IMR-90 (cell line): ENCODE measurements at regions not wholly inside any gene's neighbourhood (a gene's known extent, or its start where the extent isn't known, plus 50 kb on each side); places are given as distances from the start of the nearest gene placed in this dataset.
A peak's percentile ranks its signal among the peaks of the same experiment; 100 is the strongest.

ENCODE experiments used
- ATAC-seq: fragments of 200-7000 bp; cut with Tn5 transposase; 2 replicates; pipeline ENCODE4 v1.9.1; 2020; ENCODE audit warnings: low read depth, mild to moderate bottlenecking, moderate library complexity
- BruUV-seq: library from RNA; stranded (reverse); fragments of 400-500 nt; replicated peaks from 2 replicates; lab custom pipeline; 2021; lab: Mats Ljungman, UMichigan
- CTCF ChIA-PET: fragments of 300-600 bp; formaldehyde crosslinking; extraction: SDS; loops from one replicate; lab custom pipeline; 2021; ENCODE audit warnings: antibody characterized with exemption; lab: Yijun Ruan, JAX
- POLR2A ChIA-PET: fragments of 300-600 bp; sonication (Branson Sonifier 250); formaldehyde crosslinking; loops from one replicate; lab custom pipeline; 2022; ENCODE audit warnings: antibody characterized with exemption; ENCODE audit not compliant: unreplicated experiment; lab: Charles Lee
- DNase-seq: peaks from one replicate; pipeline ENCODE4 v3.0.0; 2013
- H2AFZ ChIP-seq: replicated peaks from 2 replicates; pipeline ENCODE3; 2013; ENCODE audit warnings: low read length, mild to moderate bottlenecking; ENCODE audit not compliant: poor library complexity
- H2AK5ac ChIP-seq: 2 replicates; pipeline ENCODE4 v1.6.1; 2013; ENCODE audit warnings: low read depth, low read length, inconsistent platforms
- H2AK9ac ChIP-seq: replicated peaks from 2 replicates; pipeline ENCODE3; 2013; ENCODE audit warnings: mild to moderate bottlenecking, low read depth, low read length, moderate library complexity; ENCODE audit not compliant: poor library complexity
- H2BK120ac ChIP-seq: 2 replicates; pipeline ENCODE4 v1.6.1; 2013; ENCODE audit warnings: low read depth, low read length, inconsistent platforms
- H2BK15ac ChIP-seq: 3 replicates; pipeline ENCODE4 v1.6.1; 2013; ENCODE audit warnings: low read depth, low read length, inconsistent platforms
- H2BK20ac ChIP-seq: 2 replicates; pipeline ENCODE4 v1.6.1; 2013; ENCODE audit warnings: low read depth, mild to moderate bottlenecking, inconsistent platforms, low read length, moderate library complexity
- H2BK5ac ChIP-seq: 2 replicates; pipeline ENCODE4 v1.6.1; 2013; ENCODE audit warnings: mild to moderate bottlenecking, low read depth, low read length, inconsistent platforms; ENCODE audit not compliant: poor library complexity, severe bottlenecking
- H3K14ac ChIP-seq: replicated peaks from 2 replicates; pipeline ENCODE4 v1.6.1; 2013; ENCODE audit warnings: low read depth, low read length, inconsistent platforms
- H3K18ac ChIP-seq: 2 replicates; pipeline ENCODE4 v1.6.1; 2013; ENCODE audit warnings: low read depth, low read length, control low read depth
- H3K23ac ChIP-seq: 2 replicates; pipeline ENCODE4 v1.6.1; 2013; ENCODE audit warnings: low read depth, low read length, inconsistent platforms
- H3K27ac ChIP-seq: 2 replicates; pipeline ENCODE4 v1.5.1; 2013; ENCODE audit warnings: mild to moderate bottlenecking, control low read depth, low read length; ENCODE audit not compliant: insufficient read depth
- H3K27me3 ChIP-seq: 2 replicates; pipeline ENCODE4 v1.6.1; 2013; ENCODE audit warnings: low read length; ENCODE audit not compliant: control insufficient read depth, insufficient read depth
- H3K36me3 ChIP-seq: 2 replicates; pipeline ENCODE4 v1.6.1; 2013; ENCODE audit warnings: low read length, mixed read lengths; ENCODE audit not compliant: control insufficient read depth, insufficient read depth
- H3K4ac ChIP-seq: 2 replicates; pipeline ENCODE4 v1.6.1; 2013; ENCODE audit warnings: low read depth, low read length, inconsistent platforms
- H3K4me1 ChIP-seq: 2 replicates; pipeline ENCODE4 v1.6.1; 2013; ENCODE audit warnings: low read length, mixed read lengths; ENCODE audit not compliant: control insufficient read depth, insufficient read depth
- H3K4me2 ChIP-seq: 2 replicates; pipeline ENCODE4 v1.6.1; 2013; ENCODE audit warnings: low read depth, mild to moderate bottlenecking, control low read depth, low read length, moderate library complexity
- H3K4me3 ChIP-seq: 2 replicates; pipeline ENCODE4 v1.5.1; 2013; ENCODE audit warnings: low read depth, mild to moderate bottlenecking, control low read depth, low read length, moderate library complexity; ENCODE audit not compliant: insufficient read depth
- H3K56ac ChIP-seq: 2 replicates; pipeline ENCODE4 v1.6.1; 2013; ENCODE audit warnings: low read length, inconsistent platforms; ENCODE audit not compliant: insufficient read depth; ENCODE audit errors: extremely low read depth
- H3K79me1 ChIP-seq, 2 experiments: 2 replicates each; pipeline ENCODE4 v1.6.1; 2013; ENCODE audit warnings: low read length in 2 of 2, inconsistent platforms in 1 of 2, low read depth in 1 of 2
- H3K9ac ChIP-seq: 2 replicates; pipeline ENCODE4 v1.6.1; 2013; ENCODE audit warnings: low read depth, low read length, control low read depth
- H3K9me1 ChIP-seq: 2 replicates; pipeline ENCODE4 v1.6.1; 2013; ENCODE audit warnings: low read length, inconsistent platforms; ENCODE audit not compliant: insufficient read depth
- H3K9me3 ChIP-seq: 2 replicates; pipeline ENCODE4 v1.6.1; 2013; ENCODE audit warnings: low read length; ENCODE audit not compliant: control insufficient read depth, insufficient read depth
- H4K20me1 ChIP-seq: 2 replicates; pipeline ENCODE4 v1.6.1; 2013; ENCODE audit warnings: low read length, inconsistent platforms; ENCODE audit not compliant: insufficient read depth
- H4K5ac ChIP-seq: 2 replicates; pipeline ENCODE4 v1.6.1; 2013; ENCODE audit warnings: mild to moderate bottlenecking, low read depth, low read length, control low read depth
- H4K8ac ChIP-seq, 2 experiments: 2 replicates each; pipeline ENCODE4 v1.6.1; 2013; ENCODE audit warnings: low read depth in 2 of 2, low read length in 2 of 2, control low read depth in 1 of 2, inconsistent platforms in 1 of 2
- H4K91ac ChIP-seq: 2 replicates; pipeline ENCODE4 v1.6.1; 2013; ENCODE audit warnings: low read depth, low read length, inconsistent platforms; ENCODE audit not compliant: insufficient read depth
- BHLHE40 ChIP-seq: fragments of 150-350 bp; IDR thresholded peaks from 2 replicates; pipeline ENCODE4 v1.6.1; 2016; ENCODE audit warnings: mild to moderate bottlenecking, low read depth, low read length
- CEBPB ChIP-seq: IDR thresholded peaks from 2 replicates; pipeline ENCODE4 v1.6.1; 2012; ENCODE audit warnings: low read depth, low read length, improper control_type of control experiment
- CHD1 ChIP-seq: IDR thresholded peaks from 2 replicates; pipeline ENCODE4 v1.6.1; 2012; ENCODE audit warnings: low read depth, low read length, improper control_type of control experiment
- FOS ChIP-seq: fragments of 150-350 bp; IDR thresholded peaks from 2 replicates; pipeline ENCODE4 v1.6.1; 2016; ENCODE audit warnings: low read depth, low read length
- MAFK ChIP-seq: IDR thresholded peaks from 2 replicates; pipeline ENCODE4 v1.6.1; 2012; ENCODE audit warnings: low read depth, low read length, improper control_type of control experiment
- MAZ ChIP-seq: IDR thresholded peaks from 2 replicates; pipeline ENCODE4 v1.6.1; 2012; ENCODE audit warnings: low read depth, mild to moderate bottlenecking, low read length, improper control_type of control experiment, moderate library complexity, borderline replicate concordance
- NFE2L2 ChIP-seq: fragments of 150-350 bp; IDR thresholded peaks from 2 replicates; pipeline ENCODE4 v1.6.1; 2016; ENCODE audit warnings: low read depth, mild to moderate bottlenecking, low read length
- RCOR1 ChIP-seq: IDR thresholded peaks from 2 replicates; pipeline ENCODE4 v1.6.1; 2012; ENCODE audit warnings: mild to moderate bottlenecking, low read length, improper control_type of control experiment; ENCODE audit not compliant: insufficient replicate concordance
- RFX5 ChIP-seq: IDR thresholded peaks from 2 replicates; pipeline ENCODE4 v1.8.0; 2012; ENCODE audit warnings: low read depth, mild to moderate bottlenecking, low read length, moderate library complexity
- SMC3 ChIP-seq: fragments of 150-350 bp; IDR thresholded peaks from 2 replicates; pipeline ENCODE4 v1.6.1; 2016; ENCODE audit warnings: low read depth, mild to moderate bottlenecking, antibody characterized with exemption, low read length, moderate library complexity
- WGBS, 2 experiments: methylation state at CpG; one replicate each; pipeline versions ENCODE4 v1.1.5 to v1.1.7; 2013; ENCODE audit warnings: missing lambda C conversion rate in 2 of 2; ENCODE audit not compliant: insufficient read length in 1 of 2; ENCODE audit errors: extremely low coverage in 2 of 2; 5-methylcytosine and 5-hydroxymethylcytosine counted together
- dilution Hi-C: fragments of 300-500 bp; cut with HindIII; formaldehyde crosslinking; loops from one replicate; pipeline ENCODE4 v1.14.3; 2018; ENCODE audit warnings: low sequenced_read_pairs; ENCODE audit not compliant: unreplicated experiment
- in situ Hi-C: fragments of 300-500 bp; cut with MboI; formaldehyde crosslinking; loops from 3 replicates; pipeline ENCODE4 v1.14.3; 2019; ENCODE audit warnings: low sequenced_read_pairs, inconsistent platforms, mixed read lengths
- intact Hi-C: fragments of 100-400 bp; cut with micrococcal nuclease; formaldehyde crosslinking; loops from 2 replicates; pipeline ENCODE4 v1.10.0; 2022
- TF ChIP-seq, protein P1 (sequence below): conservative IDR thresholded peaks from 2 replicates; pipeline ENCODE4 v1.5.1; 2012; ENCODE audit warnings: mild to moderate bottlenecking, low read depth, low read length, improper control_type of control experiment
- TF ChIP-seq, protein P2 (sequence below): fragments of 150-350 bp; IDR thresholded peaks from 2 replicates; pipeline ENCODE4 v1.6.1; 2017; ENCODE audit warnings: mild to moderate bottlenecking, antibody characterized with exemption, low read length, low read depth
- TF ChIP-seq, protein P3 (sequence below): fragments of 150-350 bp; IDR thresholded peaks from 2 replicates; pipeline ENCODE4 v1.6.1; 2016; ENCODE audit warnings: low read depth, mild to moderate bottlenecking, low read length, moderate library complexity, borderline replicate concordance

GRCh38 chr2:217055624-217056023 lies 195.8 kb upstream of the TNP1 start:
- H2BK5ac ChIP-seq, result no peak overlapping the region
- WGBS, 2 experiments, result 80% methylated on average over 1 of the region's 1 CpG; no CpG with 5 or more reads in 1 of the 2 experiments
- CTCF ChIA-PET, result no interaction called here
- POLR2A ChIA-PET, result no interaction called here
- intact Hi-C loops, result no loop called here
- peaks cover 4% of the 10 kb centered on the region; the same call in 1 of the 2 replicates for H3K9me1 ChIP-seq
- H3K18ac ChIP-seq, result no peak overlapping the region
- peaks cover 3% of the 10 kb centered on the region for H3K4me1 ChIP-seq
- H2BK20ac ChIP-seq, result peak overlapping the region; percentile 43; the same call in 1 of the 2 replicates
- ATAC-seq (no peak), DNase-seq (no peak)
- no peaks in the 10 kb centered on the region for H3K79me1 ChIP-seq
- in situ Hi-C loops, result loop anchor here (10.0 kb wide), 1 partner anchor 361 kb away; the partner anchor contains the start of gene IGFBP5
- no TSS peak for BruUV-seq
- H3K14ac ChIP-seq, result no peak overlapping the region
- H4K91ac ChIP-seq, result no peak overlapping the region
- dilution Hi-C loops, result no loop called here
- no peak overlapping the region for H4K5ac ChIP-seq
- H3K27me3 ChIP-seq, result no peaks in the 10 kb centered on the region
- no peak overlapping the region for H3K4ac ChIP-seq
- TF ChIP-seq CEBPB (no peak), MAZ (no peak), NFE2L2 (no peak), RCOR1 (no peak), BHLHE40 (no peak), CHD1 (no peak), FOS (no peak), SMC3 (no peak), RFX5 (no peak), MAFK (no peak)
- TF ChIP-seq, protein P1, sequence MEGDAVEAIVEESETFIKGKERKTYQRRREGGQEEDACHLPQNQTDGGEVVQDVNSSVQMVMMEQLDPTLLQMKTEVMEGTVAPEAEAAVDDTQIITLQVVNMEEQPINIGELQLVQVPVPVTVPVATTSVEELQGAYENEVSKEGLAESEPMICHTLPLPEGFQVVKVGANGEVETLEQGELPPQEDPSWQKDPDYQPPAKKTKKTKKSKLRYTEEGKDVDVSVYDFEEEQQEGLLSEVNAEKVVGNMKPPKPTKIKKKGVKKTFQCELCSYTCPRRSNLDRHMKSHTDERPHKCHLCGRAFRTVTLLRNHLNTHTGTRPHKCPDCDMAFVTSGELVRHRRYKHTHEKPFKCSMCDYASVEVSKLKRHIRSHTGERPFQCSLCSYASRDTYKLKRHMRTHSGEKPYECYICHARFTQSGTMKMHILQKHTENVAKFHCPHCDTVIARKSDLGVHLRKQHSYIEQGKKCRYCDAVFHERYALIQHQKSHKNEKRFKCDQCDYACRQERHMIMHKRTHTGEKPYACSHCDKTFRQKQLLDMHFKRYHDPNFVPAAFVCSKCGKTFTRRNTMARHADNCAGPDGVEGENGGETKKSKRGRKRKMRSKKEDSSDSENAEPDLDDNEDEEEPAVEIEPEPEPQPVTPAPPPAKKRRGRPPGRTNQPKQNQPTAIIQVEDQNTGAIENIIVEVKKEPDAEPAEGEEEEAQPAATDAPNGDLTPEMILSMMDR, result no peak
- TF ChIP-seq, protein P2, sequence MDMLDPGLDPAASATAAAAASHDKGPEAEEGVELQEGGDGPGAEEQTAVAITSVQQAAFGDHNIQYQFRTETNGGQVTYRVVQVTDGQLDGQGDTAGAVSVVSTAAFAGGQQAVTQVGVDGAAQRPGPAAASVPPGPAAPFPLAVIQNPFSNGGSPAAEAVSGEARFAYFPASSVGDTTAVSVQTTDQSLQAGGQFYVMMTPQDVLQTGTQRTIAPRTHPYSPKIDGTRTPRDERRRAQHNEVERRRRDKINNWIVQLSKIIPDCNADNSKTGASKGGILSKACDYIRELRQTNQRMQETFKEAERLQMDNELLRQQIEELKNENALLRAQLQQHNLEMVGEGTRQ, result no peak
- TF ChIP-seq, protein P3, sequence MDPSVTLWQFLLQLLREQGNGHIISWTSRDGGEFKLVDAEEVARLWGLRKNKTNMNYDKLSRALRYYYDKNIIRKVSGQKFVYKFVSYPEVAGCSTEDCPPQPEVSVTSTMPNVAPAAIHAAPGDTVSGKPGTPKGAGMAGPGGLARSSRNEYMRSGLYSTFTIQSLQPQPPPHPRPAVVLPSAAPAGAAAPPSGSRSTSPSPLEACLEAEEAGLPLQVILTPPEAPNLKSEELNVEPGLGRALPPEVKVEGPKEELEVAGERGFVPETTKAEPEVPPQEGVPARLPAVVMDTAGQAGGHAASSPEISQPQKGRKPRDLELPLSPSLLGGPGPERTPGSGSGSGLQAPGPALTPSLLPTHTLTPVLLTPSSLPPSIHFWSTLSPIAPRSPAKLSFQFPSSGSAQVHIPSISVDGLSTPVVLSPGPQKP, result no peak
- no peaks in the 10 kb centered on the region for H3K9me3 ChIP-seq
- no peak overlapping the region for H3K9ac ChIP-seq
- no peak overlapping the region for H4K8ac ChIP-seq
- no peak overlapping the region for H2AK5ac ChIP-seq
- no peaks in the 10 kb centered on the region for H3K36me3 ChIP-seq
- no peak overlapping the region for H3K4me3 ChIP-seq
- no peak overlapping the region for H2AK9ac ChIP-seq
- no peaks in the 10 kb centered on the region for H4K20me1 ChIP-seq
- H3K27ac ChIP-seq, result no peak overlapping the region
- H3K23ac ChIP-seq, result no peak overlapping the region
- no peak overlapping the region for H3K56ac ChIP-seq
- no peak overlapping the region for H2AFZ ChIP-seq
- no peak overlapping the region for H3K4me2 ChIP-seq
- peak overlapping the region; percentile 30; the same call in 1 of the 2 replicates for H2BK120ac ChIP-seq
- H2BK15ac ChIP-seq, result peak overlapping the region; percentile 7; the same call in 1 of the 3 replicates
